ENCODE measurements at regions not wholly inside any gene's neighbourhood (a gene's known extent, or its start where the extent isn't known, plus 50 kb on each side); places are given as distances from the start of the nearest gene placed in this dataset.

DNA sequence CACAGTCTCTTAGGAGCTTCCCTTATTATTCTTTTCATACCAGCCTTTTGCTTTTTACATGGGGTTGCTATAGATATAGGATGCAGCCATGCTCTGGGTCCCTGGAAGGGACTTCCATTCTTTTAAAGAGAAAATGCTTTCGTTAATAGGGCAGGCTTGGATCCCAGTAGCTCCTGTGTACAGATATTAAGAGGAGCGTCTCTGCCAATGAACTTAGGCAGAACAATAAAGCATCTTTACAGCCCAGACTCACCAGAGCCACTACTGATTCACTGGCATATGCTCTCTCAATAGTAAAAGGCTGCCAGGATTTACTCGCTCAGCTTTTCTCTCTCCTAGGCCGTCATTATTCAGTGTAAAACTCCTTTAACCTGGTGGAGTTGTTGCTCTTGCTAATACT is 1385.4 kb upstream of the PIK3C3 start:
- Histone ChIP-seq H3K9me3 (ENCODE audit: low read depth) (no peaks in the 10 kb centered on the region), H3K27me3 (no peaks in the 10 kb centered on the region), H3K79me2 (ENCODE audit: low read depth) (no peaks in the 10 kb centered on the region), H2AFZ (replicated peaks) (no peak overlapping the region), H3K4me1 (peaks cover 5% of the 10 kb centered on the region), H3K27ac (no peak overlapping the region), H3F3A (ENCODE audit: low read depth) (no peaks in the 10 kb centered on the region), H3K9ac (no peak overlapping the region), H3K4me3 (no peak overlapping the region), H3K4me2 (no peak overlapping the region), H4K20me1 (ENCODE audit: low read depth) (no peaks in the 10 kb centered on the region), H3K36me3 (no peaks in the 10 kb centered on the region)
- no peaks in the 10 kb centered on the region for H3K36me3 Mint-ChIP-seq
- H3K27me3 Mint-ChIP-seq (ENCODE audit: insufficient read depth, low read depth): no peaks in the 10 kb centered on the region
- peaks cover 7% of the 10 kb centered on the region for H3K9me3 Mint-ChIP-seq
- TF ChIP-seq EZH2phosphoT487 (IDR thresholded peaks at IDR 0.05) (no peak), CTCF (IDR thresholded peaks at IDR 0.05) (no peak), EZH2 (IDR thresholded peaks at IDR 0.05) (no peak)
- peak overlapping the region; percentile 17 for H3K27ac Mint-ChIP-seq
- no peak for DNase-seq (ENCODE audit: low spot score)
- H3K4me1 Mint-ChIP-seq: peaks cover 16% of the 10 kb centered on the region
- no peak overlapping the region for H3K4me3 Mint-ChIP-seq

DNA sequence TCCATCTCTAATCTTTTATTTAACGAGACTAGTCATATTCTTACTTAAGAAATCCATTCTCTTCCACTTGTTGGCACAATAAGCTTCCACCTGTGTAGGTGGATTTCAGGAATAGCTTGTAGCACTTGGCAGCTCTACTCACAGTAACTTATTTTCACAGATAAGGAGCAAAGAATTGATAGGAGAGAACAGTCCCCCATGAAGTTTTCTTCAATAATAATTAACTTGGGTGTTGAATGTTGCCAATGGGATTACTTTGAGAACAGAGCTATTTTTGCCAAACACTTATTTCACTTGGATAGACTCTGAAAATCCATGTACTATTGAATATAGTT is 1388.6 kb upstream of the PIK3C3 start:
- H4K20me1 ChIP-seq (ENCODE audit: low read depth): no peaks in the 10 kb centered on the region
- Mint-ChIP-seq H3K4me3 (no peak overlapping the region), H3K4me1 (peaks cover 16% of the 10 kb centered on the region), H3K27ac (no peak overlapping the region), H3K27me3 (ENCODE audit: insufficient read depth, low read depth) (no peaks in the 10 kb centered on the region), H3K9me3 (peaks cover 3% of the 10 kb centered on the region), H3K36me3 (no peaks in the 10 kb centered on the region)
- H2AFZ ChIP-seq (replicated peaks): no peak overlapping the region
- no peaks in the 10 kb centered on the region for H3K79me2 ChIP-seq (ENCODE audit: low read depth)
- H3K9ac ChIP-seq: no peak overlapping the region
- H3K9me3 ChIP-seq (ENCODE audit: low read depth): no peaks in the 10 kb centered on the region
- H3K27me3 ChIP-seq: no peaks in the 10 kb centered on the region
- TF ChIP-seq EZH2phosphoT487 (IDR thresholded peaks at IDR 0.05): no peak
- TF ChIP-seq EZH2 (IDR thresholded peaks at IDR 0.05): no peak
- TF ChIP-seq CTCF (IDR thresholded peaks at IDR 0.05): no peak
- H3K4me3 ChIP-seq: no peak overlapping the region
- H3K4me2 ChIP-seq: no peak overlapping the region
- peaks cover 5% of the 10 kb centered on the region for H3K4me1 ChIP-seq
- no peaks in the 10 kb centered on the region for H3K36me3 ChIP-seq
- H3K27ac ChIP-seq: no peak overlapping the region
- no peak for DNase-seq (ENCODE audit: low spot score)
- H3F3A ChIP-seq (ENCODE audit: low read depth): no peaks in the 10 kb centered on the region

DNA sequence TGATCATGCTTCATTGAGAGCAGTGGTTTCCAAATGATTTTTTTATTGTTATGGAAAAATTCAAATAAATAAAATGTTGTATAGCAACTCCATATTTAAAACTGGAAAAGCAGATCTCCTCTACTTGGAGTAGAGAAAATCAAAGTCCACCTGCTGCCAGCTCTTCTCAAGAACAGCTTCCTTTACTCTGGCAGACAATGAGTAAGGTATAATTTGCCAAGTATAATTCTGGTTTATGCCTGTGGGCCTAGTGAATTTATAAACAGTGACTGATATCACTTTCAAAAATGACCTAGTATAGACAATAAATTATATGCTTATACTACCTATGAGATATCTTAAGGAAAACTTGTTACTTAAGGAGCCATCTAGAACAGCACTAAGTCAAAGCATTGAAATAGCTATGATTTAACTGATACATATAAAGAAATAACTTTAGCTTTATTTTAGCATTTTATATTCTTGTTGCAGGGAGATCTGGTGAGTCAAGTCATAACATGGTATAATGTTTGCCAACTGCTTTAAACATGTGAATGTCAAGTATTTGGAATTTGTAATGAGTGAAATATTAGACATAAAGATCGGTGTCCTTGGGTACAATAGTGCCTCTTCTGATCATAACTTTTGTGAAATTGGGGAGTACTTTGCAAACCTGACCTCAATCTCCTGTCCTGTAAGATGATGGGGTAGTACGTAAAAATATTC is 1389.1 kb upstream of the PIK3C3 start:
- no peak overlapping the region for H3K27ac Mint-ChIP-seq
- Histone ChIP-seq H3K27ac (no peak overlapping the region), H4K20me1 (ENCODE audit: low read depth) (no peaks in the 10 kb centered on the region), H3K4me2 (no peak overlapping the region), H3K4me3 (no peak overlapping the region), H3K36me3 (no peaks in the 10 kb centered on the region), H3K9me3 (ENCODE audit: low read depth) (no peaks in the 10 kb centered on the region), H2AFZ (replicated peaks) (no peak overlapping the region), H3F3A (ENCODE audit: low read depth) (no peaks in the 10 kb centered on the region), H3K9ac (no peak overlapping the region), H3K27me3 (no peaks in the 10 kb centered on the region), H3K4me1 (peaks cover 5% of the 10 kb centered on the region), H3K79me2 (ENCODE audit: low read depth) (no peaks in the 10 kb centered on the region)
- no peak overlapping the region for H3K4me3 Mint-ChIP-seq
- peaks cover 3% of the 10 kb centered on the region for H3K9me3 Mint-ChIP-seq
- H3K27me3 Mint-ChIP-seq (ENCODE audit: insufficient read depth, low read depth): no peaks in the 10 kb centered on the region
- no peak for DNase-seq (ENCODE audit: low spot score)
- no peak for TF ChIP-seq EZH2 (IDR thresholded peaks at IDR 0.05)
- no peak for TF ChIP-seq EZH2phosphoT487 (IDR thresholded peaks at IDR 0.05)
- TF ChIP-seq CTCF (IDR thresholded peaks at IDR 0.05): no peak
- no peaks in the 10 kb centered on the region for H3K36me3 Mint-ChIP-seq
- peaks cover 16% of the 10 kb centered on the region for H3K4me1 Mint-ChIP-seq
